ENCODE measurements at regions not wholly inside any gene's neighbourhood (a gene's known extent, or its start where the extent isn't known, plus 50 kb on each side); places are given as distances from the start of the nearest gene placed in this dataset.

DNA sequence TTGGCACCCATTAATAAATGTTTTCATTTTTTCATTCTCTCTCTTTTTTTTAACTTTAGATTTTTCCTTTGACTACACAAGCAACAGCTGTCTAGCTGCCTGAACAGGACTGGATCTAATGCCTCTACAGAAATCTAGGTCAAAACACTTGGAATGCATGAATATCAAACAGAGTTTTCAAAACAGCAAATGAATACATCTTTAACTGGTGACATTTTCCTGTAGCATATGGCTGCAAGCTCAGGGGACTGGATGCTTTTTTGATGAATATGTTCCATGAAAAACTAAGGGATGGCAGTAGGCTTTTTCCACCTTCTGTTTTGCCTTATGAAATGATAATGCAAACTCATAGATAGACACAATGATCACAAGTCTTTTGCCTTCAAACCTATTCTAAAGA, 661.7 kb downstream of the MCTP2 start:
- DNase-seq (ENCODE audit: low read depth, low spot score) = no peak

DNA sequence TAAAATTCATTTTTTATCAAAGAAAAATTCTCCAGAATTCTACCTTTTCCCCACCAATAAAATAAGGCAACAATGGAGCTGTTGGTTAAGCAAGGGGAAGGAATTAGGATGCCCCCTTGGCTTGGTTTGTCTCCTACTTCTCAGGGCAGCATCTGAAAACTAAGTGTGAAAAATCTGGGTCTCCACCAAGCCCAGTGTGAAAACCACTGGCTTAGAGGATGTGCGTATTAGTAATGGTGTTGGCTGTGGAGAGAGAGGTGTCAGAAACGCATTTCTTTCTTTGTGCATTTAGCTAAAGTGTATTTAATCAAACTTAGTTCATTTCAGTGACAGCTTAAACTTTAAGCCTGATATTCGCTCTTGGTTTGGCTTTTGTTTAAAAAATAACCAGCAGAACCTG, 662.7 kb downstream of the MCTP2 start:
- no peak for DNase-seq (ENCODE audit: low read depth, low spot score)

DNA sequence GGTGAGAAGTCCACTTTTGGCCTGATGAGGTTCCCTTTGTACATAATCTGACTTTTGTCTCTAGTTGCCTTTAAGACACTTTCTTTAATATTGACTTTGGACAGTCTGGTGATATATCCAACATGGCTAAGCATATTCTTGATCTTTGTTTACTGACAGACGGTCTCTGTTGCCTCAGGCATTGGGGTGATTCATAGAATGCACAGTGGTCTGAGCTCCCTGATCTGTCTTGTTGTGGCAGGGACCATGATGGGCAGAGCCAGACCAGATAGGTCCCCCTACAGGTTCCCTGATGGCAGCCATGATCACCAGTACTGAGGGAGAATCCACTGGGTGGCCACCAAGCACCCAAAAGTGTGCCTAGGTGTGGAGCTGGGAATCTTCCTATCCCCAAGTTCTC, 678.1 kb downstream of the MCTP2 start:
- DNase-seq (ENCODE audit: low read depth, low spot score) = no peak

DNA sequence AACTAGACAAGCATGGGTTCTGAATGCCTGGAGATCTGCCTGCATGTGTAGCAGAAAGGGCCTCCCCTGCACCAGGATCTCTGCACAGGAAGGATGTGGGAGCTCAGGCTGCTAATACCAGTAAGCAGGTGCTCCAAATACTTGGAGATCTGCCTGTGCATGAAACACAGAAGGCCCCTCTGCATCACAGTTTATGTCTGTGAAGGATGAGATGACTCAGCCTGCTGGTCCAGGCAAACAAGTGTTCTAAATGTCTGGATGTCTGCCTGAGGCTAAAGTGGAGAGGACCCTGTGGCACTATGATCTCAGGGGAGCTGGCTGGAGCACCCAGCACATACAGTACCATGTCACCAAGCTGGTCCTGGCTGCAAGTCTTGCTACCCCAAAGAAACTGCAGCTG, 678.8 kb downstream of the MCTP2 start:
- no peak for DNase-seq (ENCODE audit: low read depth, low spot score)

DNA sequence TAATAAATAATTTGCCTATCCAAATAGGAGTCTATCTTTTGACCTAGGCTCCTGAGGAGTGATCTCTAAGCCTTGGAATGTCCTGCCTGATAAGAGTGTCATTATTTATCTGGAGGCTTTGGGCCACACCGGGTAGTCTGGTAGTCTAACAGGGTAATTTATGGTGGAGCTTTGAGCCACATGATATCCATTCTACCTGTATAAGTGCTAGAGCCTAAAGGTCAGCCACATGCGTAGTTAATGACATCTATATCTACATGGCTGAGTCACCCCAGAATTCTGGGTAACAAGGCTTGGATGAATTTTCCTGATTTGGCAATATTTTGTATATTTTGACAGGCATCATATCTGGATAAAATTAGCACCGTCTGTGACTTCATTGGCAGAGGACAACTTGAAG, 681.4 kb downstream of the MCTP2 start:
- DNase-seq (ENCODE audit: low read depth, low spot score) = no peak

DNA sequence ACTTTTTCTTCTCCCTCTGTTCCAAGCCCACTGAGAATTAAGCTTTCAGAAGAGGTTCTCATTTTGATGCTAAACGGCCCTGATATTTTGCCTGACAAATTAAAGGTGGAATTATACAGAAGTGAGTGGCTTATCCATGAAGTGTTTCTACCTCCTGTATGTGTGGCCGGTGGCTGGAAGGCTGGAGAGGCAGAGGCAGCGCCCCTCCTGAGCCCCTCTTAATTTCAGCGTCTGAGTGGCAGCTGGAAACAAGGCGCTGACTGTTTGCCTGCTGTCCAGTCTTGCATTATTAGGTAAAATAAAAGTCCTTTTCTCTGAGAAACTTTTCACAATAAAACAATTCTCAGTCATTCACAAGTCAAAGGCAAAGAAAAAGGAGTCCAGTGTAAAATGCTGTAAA, 685.7 kb downstream of the MCTP2 start:
- no peak for DNase-seq (ENCODE audit: low read depth, low spot score)

DNA sequence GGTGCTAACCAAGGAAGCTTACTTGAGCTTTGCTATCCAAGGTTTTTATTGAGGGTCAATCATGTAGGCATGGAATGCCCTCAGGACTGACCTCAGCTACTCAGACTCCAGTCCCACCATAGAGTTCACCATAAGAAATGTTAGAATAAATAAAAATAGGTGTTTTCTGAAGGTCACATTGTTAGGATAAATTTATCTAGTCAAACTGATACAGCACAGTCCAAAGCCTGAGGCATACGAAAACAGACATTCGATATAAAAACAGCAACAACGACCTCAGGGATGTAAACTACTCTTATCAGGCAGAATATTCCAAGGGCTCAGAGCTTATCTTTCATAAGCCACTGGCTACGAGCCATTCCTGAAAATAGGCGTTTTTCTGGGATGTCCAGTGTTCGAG, 690.6 kb downstream of the MCTP2 start:
- no peak for DNase-seq (ENCODE audit: low read depth, low spot score)

DNA sequence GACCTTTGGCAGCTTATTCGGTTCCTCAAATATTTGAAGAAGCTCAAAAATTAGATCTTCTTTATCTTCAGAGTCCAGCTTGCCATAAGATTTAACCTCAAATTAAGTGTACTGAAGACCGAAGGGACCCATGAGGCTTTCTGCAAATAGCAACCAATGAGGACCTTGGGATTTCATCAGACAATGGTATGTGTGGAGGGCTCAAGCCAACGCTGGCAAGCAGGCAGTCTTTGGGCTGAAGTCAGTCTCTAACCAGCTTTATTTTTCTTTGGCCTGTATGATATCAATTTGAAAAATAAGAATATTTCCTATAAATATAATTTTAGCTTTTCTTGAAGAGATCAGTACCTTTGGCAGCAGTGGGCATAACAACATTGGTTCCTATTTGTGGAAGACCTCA, 692.7 kb downstream of the MCTP2 start:
- no peak for DNase-seq (ENCODE audit: low read depth, low spot score)

DNA sequence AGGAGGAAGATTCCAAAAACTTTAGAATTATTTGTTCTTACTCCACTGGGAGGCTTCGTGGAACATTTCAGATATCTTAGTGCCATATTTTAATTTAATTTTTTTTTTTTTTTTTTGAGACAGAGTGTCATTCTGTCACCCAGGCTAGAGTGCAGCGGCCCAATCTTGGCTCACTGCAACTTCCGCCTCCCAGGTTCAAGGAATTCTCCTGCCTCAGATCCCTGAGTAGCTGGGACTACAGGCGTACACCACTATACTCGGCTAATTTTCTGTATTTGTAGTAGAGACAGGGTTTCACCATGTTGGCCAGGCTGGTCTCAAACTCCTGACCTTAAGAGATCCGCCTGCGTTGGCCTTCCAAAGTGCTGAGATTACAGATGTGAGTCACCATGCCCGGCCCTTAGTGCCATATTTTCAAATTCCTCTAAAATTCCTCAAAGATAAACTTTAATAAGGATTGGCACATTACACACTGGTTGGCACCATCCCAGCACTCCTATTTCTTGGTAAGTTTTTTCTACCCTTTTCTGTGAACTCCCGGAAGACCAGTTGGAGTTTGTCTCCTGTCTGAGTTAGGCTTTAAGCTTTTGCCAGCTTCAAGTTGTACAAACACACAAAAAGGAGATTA, 693.7 kb downstream of the MCTP2 start:
- DNase-seq (ENCODE audit: low read depth, low spot score) = no peak

DNA sequence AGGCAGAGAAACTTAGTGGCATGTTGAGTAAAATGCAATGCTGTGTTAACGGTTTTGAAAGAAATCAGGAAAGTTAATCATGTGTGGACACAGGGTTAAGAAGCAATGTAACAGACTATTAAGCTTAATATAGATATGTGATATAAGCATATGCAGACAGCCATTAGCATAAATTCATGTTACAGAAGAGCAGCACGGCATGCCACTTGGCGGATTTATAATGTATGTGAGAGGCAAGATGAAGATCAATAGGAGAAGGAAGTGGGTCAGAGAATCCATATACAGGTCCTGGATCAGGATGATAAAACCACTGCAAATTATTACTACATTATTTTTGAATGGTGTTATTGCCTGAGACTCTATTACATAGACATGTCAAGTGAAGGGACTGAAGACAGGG, 694.3 kb downstream of the MCTP2 start:
- DNase-seq (ENCODE audit: low read depth, low spot score) = no peak

DNA sequence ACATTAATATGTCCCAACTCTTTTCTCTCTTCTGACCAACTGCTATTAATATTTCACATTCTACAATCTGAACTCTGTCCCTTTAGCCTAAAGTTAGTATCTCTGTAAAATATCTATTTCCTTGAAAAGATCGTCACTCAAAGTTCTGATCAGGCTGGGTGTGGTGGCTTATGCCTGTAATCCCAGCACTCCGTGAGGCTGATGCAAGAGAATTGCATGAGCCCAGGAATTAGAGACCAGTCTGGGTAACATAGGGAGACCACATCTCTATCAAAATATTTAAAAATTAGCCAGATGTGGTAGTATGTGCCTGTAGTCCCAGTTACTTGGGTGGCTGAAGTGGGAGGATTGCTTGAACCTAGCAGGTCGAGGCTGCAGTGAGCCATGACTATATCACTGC, 695.6 kb downstream of the MCTP2 start:
- no peak for DNase-seq (ENCODE audit: low read depth, low spot score)

DNA sequence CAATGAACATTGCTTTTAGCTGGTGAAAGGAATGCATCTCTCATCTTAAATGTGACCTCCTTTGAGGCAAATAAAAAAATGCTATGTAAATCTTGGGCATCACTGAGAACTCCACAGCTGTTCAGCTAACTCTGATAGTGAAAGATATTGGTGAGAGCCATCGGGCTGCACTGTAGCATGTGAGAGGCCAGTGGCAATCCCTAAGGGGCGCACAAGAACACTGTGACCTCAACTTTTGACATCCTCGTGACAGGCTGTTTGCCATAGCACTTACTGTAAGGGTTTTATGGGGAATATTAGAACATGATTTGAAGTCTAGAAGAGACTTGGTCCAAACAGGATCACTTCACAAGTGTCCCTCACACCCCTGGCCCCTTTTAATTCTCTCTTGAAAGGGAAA, 697.9 kb downstream of the MCTP2 start:
- no peak for DNase-seq (ENCODE audit: low read depth, low spot score)

DNA sequence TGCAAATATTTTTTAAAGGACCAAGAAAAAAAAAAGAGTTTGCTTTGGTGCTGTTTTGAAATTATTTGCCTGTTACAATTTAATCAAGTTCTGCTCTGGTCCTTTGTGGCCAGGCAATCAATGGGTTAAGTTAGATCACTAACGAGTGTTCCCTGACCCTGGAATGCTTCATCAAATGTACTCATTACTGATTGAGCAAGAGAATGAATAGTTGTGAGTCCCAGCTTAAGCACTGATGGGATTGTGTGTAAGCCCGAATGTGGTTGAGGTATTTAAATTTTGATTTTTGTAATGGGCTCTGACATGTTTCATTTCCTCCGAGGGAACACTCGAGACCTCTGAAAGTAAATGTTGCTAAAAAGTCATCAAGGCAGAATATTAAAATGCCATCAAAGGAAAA, 699.1 kb downstream of the MCTP2 start:
- no peak for DNase-seq (ENCODE audit: low read depth, low spot score)

DNA sequence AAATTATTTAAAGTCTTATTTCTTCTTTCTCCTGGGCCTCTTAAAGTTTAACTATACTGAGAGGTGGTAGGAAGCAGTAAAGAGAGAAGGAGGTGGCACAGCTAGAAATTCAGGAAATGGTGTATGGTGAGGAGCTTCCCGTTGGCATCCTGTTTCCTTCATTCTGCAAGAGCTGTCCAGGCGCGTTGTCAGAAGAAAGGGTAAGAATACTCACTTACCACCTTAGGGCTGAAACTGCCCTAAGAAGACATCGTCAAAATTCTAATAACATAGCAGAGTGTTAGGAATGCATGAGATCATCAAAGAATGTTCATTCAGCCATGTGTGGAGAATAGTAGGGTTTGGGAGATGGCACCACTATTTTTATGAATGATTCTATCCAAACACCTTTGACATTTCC, 699.6 kb downstream of the MCTP2 start:
- no peak for DNase-seq (ENCODE audit: low read depth, low spot score)

DNA sequence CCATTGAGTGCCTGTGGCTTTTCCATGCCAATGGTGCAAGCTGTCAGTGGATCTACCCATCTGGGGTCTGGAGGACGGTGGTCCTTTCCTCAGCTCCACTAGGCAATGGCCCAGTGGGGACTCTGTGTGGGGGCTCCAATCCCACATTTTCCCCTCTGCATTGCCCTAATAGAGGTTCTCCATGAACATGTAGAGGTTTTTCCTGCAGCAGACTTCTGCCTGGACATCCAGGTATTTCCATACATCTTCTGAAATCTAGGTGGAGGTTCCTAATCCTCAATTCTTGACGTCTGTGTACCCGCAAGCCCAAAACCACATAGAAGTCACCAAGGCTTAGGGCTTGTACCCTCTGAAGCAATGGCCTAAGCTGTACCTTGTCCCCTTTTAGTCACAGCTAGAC, 703.1 kb downstream of the MCTP2 start:
- no peak for DNase-seq (ENCODE audit: low read depth, low spot score)

DNA sequence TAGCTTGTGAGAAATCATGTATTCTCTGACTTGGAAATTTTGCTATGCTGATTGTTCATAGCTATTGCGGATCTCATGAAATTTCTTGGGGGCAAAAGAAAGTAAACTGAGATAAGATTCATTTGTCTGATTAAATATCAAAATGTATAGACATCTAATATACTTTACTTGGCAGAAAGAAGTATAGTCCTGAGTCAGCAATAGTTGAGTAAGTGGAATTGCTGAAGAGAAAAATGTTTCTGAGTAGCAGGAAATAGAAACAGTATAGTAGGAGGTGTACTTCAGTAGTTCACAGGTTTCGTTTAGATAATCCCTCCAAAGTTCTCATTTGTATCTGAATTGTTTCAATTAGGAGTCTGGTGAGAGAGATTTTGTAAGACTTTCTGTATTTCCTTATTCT, 705.9 kb downstream of the MCTP2 start:
- DNase-seq (ENCODE audit: low read depth, low spot score) = no peak

DNA sequence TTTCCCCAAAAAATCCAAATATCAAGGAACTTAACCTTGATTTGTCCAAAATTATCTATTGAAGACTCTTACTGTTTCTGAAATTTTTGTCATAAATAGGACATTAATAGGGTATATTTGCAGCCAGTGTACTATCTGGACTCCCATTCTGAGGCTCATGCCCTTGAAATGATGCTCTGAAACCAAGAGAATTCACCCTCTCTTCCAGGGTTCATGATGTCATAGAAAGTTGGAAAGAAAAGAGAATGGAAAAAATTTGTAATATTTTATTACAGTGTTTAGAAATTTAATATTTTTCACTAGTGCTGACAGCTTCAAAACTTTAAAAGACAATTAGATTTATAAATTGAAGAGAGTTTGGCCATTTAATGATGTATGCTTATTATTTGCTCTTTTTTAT, 712.5 kb downstream of the MCTP2 start:
- DNase-seq (ENCODE audit: low read depth, low spot score) = no peak

DNA sequence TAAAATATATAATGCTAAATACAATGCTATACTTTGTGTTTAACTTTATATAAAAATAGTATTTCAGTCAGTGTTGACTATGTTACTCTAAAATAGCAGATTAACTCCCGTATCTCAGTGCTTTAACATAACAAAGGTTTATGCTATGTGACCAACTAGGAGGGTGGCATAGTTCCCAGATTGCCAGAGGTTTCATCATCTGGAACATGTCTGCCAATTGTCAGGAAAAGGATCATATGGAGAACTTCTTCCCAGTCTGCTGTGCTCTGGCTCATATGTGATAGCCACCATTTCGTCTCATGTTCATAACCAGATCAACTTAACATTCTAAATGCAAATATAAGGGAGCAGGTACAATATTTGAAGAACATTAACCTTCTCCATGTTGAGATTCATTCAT, 720.2 kb downstream of the MCTP2 start:
- DNase-seq (ENCODE audit: low read depth, low spot score) = no peak

DNA sequence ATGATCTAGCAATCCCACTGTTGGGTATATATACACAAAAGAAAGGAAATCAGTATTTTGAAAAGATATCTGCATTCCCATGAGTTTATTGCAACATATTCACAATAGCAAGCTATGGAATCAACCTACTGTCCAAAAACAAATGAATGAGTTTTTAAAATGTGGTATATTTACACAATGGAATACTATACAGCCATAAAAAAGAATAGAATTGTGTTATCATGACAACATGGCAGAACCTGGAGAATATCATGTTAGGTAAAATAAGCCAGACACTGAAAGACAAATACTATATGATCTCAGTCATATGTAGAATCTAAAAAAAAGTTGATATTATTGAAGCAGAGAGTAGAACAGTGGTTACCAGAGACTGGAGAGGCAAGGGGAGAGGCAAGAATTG, 732.6 kb downstream of the MCTP2 start:
- DNase-seq (ENCODE audit: low read depth, low spot score) = no peak

DNA sequence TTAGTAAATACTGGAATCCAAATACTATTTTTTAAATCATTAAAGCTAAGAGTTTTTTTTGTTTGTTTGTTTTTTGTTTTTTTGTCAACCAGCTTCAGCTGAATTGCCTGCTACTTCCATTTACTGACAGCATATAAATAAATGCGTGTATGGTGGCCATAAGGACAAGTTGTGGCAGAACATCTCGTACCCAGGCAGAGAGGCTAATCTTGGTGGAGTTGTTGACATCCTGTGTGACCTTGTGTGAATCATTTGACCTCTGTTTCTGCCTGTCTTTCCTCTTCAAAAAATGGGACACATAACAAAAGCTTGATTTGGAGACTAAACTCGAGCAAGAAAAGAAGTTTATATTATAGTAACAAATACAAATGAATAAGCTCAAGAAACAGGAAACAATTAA, 734.2 kb downstream of the MCTP2 start:
- DNase-seq (ENCODE audit: low read depth, low spot score) = no peak

DNA sequence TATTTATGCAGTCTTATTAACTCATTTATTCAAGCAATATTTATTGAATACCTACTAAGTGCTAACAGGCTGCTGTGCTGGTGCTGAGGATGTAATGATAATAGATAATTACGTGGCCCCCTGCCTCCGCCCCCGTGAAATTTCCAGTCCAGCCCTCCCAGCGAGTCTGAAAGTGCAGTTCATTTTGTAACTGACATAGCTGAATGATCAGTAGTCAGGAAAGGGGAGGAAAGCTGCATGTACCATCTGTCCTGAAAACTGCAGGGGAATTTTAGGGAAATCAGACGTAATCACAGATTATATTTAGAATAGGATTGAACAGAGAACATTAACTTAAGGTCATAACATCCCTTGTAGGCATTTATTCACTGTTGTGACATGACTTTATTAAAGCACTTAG, 736.8 kb downstream of the MCTP2 start:
- no peak for DNase-seq (ENCODE audit: low read depth, low spot score)

DNA sequence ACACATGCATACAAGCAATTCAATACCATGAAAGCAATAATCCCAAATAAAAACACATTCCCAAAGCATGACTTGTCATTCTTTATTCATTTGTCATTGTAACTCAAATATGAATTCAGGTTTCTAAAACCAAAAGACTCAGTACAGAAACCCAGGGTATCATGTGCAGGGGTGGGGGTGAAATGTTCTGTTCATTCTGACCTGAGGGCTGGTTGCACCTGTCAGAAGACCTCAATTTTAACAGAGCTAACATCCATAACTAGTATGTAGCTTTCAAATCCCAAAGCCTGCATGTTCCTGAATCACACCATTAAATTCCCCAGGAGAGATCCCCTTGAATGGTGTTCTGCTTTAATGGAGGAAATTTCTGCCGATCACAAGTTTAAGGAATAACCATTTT, 738.7 kb downstream of the MCTP2 start:
- no peak for DNase-seq (ENCODE audit: low read depth, low spot score)

DNA sequence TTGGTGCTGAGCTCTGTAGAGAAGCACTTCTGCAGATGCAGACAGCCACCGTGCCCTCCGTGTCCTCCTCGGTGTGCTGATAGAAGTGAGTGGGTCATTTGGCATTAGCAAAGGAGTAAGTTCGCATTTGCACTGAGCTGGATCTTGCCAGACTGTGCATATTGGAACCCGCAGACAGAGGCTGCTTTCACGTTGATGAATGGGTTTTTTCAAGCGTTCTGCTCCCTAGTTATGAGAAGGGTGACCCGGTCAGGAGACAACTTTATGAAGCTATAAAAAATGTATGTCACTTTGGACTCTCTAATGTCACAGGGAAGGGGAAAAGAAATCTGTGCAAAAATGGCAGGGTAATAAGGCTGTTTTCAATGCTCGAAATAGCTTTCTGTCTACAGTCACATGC, 739.4 kb downstream of the MCTP2 start:
- DNase-seq (ENCODE audit: low read depth, low spot score) = no peak

DNA sequence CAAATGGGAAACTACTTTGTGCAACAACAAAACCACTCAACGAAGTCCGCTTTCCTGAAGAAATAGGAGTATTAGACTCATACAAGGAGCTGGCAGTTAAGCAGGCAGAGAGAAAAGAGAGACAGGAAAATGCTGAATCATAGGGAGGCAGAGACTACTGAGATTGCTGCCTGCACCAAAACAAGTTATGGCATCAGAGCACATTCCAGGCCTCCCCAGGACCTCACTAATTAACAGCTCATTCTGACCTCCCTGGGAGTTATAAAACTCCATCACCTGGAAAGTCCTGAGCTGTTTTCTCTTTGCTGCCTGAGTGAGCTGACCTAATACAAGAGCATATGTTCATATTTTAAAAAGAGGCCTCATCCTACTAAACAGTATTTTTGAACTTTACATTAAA, 741.0 kb downstream of the MCTP2 start:
- no peak for DNase-seq (ENCODE audit: low read depth, low spot score)

DNA sequence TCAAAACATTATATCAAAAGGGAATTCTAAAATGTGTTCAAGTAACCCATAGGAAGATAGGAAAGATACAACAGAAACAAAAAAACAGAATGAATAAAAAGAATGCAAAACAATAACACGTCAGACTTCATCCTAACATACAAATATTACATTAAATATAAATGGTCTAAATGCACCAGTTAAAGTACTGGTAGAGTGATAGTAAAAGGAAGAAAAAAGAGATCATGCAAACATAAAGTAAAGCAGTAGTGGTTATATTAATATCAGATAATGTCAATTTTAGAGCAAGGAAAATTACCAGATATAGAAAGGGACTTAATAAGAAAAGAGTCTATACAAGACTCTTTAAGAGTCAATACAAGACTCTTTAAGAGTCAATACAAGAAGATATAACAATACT, 755.7 kb downstream of the MCTP2 start:
- DNase-seq (ENCODE audit: low read depth, low spot score) = no peak

All from brain pericyte (primary cell).